SK-N-MC (cell line): ENCODE measurements at regions not wholly inside any gene's neighbourhood (a gene's known extent, or its start where the extent isn't known, plus 50 kb on each side); places are given as distances from the start of the nearest gene placed in this dataset.

Experiments used
- EZH2 ChIP-seq: fragments of 200-600 bp; sonication (generic); IDR thresholded peaks from one replicate; pipeline ENCODE4 v1.6.1; 2017; ENCODE audit warnings: antibody characterized with exemption
- FOXP2 ChIP-seq: optimal IDR thresholded peaks from 2 replicates; pipeline ENCODE3; 2011; ENCODE audit warnings: mild to moderate bottlenecking, moderate library complexity; ENCODE audit not compliant: insufficient read depth; ENCODE audit errors: extremely low read length, control extremely low read depth
- POLR2AphosphoS5 ChIP-seq: IDR thresholded peaks from 2 replicates; pipeline ENCODE4 v1.6.1; 2012; ENCODE audit warnings: mild to moderate bottlenecking, low read depth, low read length, borderline replicate concordance

- no peak for TF ChIP-seq EZH2
- TF ChIP-seq POLR2AphosphoS5, result no peak
- TF ChIP-seq FOXP2, result no peak
Measured at GRCh38 chr12:46509135-46509534, 136.6 kb upstream of the SLC38A2 start.
